ENCODE measurements at regions not wholly inside any gene's neighbourhood (a gene's known extent, or its start where the extent isn't known, plus 50 kb on each side); places are given as distances from the start of the nearest gene placed in this dataset.

DNA sequence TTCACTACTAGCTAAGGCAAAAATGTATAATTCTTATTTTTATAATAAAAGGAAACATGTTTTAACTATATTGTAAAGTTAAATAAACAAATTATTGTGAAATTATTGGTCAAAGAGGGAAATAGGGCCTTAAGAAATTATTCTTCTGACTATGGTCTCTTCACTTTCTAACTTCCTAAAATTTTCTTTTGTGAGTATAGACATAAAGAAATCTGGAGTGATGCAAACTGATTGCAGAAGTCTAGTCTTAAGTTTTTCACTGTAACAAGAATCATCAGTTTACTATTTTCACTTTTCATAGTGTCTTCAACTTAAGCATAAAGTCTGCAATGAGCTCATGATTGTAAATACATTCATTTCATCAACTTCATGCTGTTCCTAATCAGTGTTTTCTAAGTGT lies 525.4 kb downstream of the TFEC start:
- no peaks in the 10 kb centered on the region for H3K4me1 ChIP-seq (ENCODE audit: control insufficient read depth in 1 of 2, insufficient read depth in 1 of 2, low read depth in 1 of 2, low read length in 1 of 2)
- no peaks in the 10 kb centered on the region for H3K27me3 ChIP-seq
- no peak for TF ChIP-seq CTCF (IDR thresholded peaks at IDR 0.05)
- no peak overlapping the region for H3K4me3 ChIP-seq (ENCODE audit: low read depth in 1 of 2, low read length in 1 of 2)
- no peaks in the 10 kb centered on the region for H3K9me3 ChIP-seq
- no peak overlapping the region for H3K27ac ChIP-seq
- H3K36me3 ChIP-seq: no peaks in the 10 kb centered on the region

DNA sequence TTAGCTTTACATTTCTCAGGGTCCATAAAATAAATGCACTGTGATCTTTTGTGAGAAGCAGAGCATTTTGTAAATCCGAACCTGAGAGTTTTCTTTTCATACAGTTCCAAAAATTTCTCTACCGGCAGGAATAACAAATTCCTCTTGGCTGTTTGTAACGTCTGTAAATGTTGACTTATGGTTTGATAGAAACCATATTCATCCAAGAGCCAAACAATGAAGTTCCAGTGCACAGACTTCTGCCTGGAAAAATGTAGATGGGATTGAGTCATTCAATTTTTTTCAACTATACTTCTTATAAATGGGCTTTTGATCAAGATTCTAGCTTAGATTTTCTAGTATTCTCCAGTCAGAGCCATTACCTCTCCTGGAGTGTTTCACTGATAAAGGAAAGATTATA lies 530.6 kb downstream of the TFEC start:
- Histone ChIP-seq H3K9me3 (no peaks in the 10 kb centered on the region), H3K4me3 (ENCODE audit: low read depth in 1 of 2, low read length in 1 of 2) (no peak overlapping the region), H3K27me3 (no peaks in the 10 kb centered on the region), H3K36me3 (no peaks in the 10 kb centered on the region), H3K4me1 (ENCODE audit: control insufficient read depth in 1 of 2, insufficient read depth in 1 of 2, low read depth in 1 of 2, low read length in 1 of 2) (no peaks in the 10 kb centered on the region), H3K27ac (no peak overlapping the region)
- TF ChIP-seq CTCF (IDR thresholded peaks at IDR 0.05): no peak

- no peaks in the 10 kb centered on the region for H3K4me1 ChIP-seq (ENCODE audit: control insufficient read depth in 1 of 2, insufficient read depth in 1 of 2, low read depth in 1 of 2, low read length in 1 of 2)
- H3K27ac ChIP-seq: no peak overlapping the region
- H3K9me3 ChIP-seq: no peaks in the 10 kb centered on the region
- TF ChIP-seq CTCF (IDR thresholded peaks at IDR 0.05): no peak
- H3K36me3 ChIP-seq: no peaks in the 10 kb centered on the region
- H3K4me3 ChIP-seq (ENCODE audit: low read depth in 1 of 2, low read length in 1 of 2): no peak overlapping the region
- peaks cover under 1% of the 10 kb centered on the region for H3K27me3 ChIP-seq
Observed at GRCh38 chr7:115496006-115496405, 534.6 kb downstream of the TFEC start.

DNA sequence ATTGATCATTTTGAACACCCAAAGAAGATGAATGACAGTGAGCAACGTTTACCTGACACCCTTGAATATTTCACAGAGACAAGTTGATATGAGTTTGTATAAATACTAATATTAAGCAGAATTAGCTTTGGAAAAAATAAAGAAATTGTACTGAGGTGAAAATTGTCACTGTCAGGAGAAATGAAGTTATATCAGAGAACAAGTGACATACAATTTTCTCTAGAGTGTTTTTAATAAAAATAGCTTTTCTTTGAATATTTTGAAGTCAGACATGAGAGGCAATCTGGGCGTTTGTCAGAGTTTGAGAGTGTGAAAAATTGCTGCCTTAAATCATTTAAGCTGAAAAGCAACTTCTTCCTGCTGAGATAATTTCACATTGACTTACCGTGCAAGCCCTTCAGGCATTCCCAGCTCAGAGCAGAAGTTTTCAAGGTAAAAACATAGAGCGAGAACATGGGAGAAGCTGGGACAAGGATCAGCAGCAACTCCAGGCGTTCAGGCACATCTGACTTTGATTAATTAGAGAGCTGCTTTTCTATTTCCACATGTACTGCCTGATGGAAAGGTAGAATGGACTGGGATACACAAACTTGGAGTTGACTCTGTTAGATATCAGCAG lies 535.9 kb downstream of the TFEC start:
- H3K27ac ChIP-seq: no peak overlapping the region
- peaks cover 7% of the 10 kb centered on the region for H3K27me3 ChIP-seq
- no peak for TF ChIP-seq CTCF (IDR thresholded peaks at IDR 0.05)
- no peaks in the 10 kb centered on the region for H3K9me3 ChIP-seq
- H3K4me1 ChIP-seq (ENCODE audit: control insufficient read depth in 1 of 2, insufficient read depth in 1 of 2, low read depth in 1 of 2, low read length in 1 of 2): no peaks in the 10 kb centered on the region
- no peak overlapping the region for H3K4me3 ChIP-seq (ENCODE audit: low read depth in 1 of 2, low read length in 1 of 2)
- no peaks in the 10 kb centered on the region for H3K36me3 ChIP-seq

DNA sequence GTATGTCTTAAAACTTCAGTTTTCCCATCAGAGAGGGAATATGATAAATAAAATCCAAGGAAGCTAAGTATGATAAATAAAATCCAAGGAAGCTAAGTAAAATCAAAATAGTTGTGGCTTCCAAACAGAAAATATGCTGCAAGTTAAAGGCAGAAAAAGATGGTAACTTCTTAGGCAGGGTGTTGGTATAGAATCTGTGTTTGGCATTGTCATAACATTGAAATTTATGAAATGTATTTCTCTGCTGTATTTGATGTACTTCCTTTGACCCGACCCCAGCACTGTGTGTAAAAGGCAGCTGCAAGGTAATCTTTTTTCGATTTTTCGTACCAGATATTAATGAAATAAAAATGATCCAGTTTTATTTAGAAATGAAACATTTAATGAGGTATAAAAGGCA lies 537.2 kb downstream of the TFEC start:
- Histone ChIP-seq H3K27ac (no peak overlapping the region), H3K9me3 (no peaks in the 10 kb centered on the region), H3K27me3 (peaks cover 7% of the 10 kb centered on the region), H3K36me3 (no peaks in the 10 kb centered on the region), H3K4me1 (ENCODE audit: control insufficient read depth in 1 of 2, insufficient read depth in 1 of 2, low read depth in 1 of 2, low read length in 1 of 2) (no peaks in the 10 kb centered on the region), H3K4me3 (ENCODE audit: low read depth in 1 of 2, low read length in 1 of 2) (no peak overlapping the region)
- TF ChIP-seq CTCF (IDR thresholded peaks at IDR 0.05): no peak
